CD4-positive, alpha-beta T cell treated with Interleukin-6 for 4 hours (primary cell): ENCODE measurements at regions not wholly inside any gene's neighbourhood (a gene's known extent, or its start where the extent isn't known, plus 50 kb on each side); places are given as distances from the start of the nearest gene placed in this dataset.
"Not testable (repeated sequence)": the region's sequence is repeated elsewhere in the genome, so short reads cannot be mapped to it uniquely, and the experiment has no call there.

Experiments used
- DNase-seq: peaks from one replicate; pipeline ENCODE4 v3.0.0-alpha.2; 2020; ENCODE audit warnings: mixed read lengths

GRCh38 chr4:55253948-55254593 is 92.0 kb upstream of the SRD5A3 start:
- DNase-seq, result no peak

DNA sequence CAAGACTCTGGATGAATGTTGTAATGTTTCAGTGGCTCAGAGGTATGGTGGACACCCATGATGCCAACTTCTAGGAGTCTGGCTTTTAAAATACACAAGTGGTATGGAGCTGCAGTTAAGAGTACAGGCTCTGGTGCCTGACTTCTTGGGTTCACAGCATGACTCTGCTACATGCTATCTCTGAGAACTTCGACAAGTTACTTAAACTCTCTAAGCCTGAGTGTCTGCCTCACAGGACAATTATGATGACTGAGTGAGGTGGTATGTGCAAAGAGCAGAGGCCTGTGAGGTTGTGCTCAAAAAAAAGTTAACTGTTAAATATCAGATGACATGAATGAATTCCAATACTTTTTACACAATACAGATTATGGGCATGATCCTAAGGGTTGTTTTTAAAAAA is 90.9 kb upstream of the SRD5A3 start:
- DNase-seq, result no peak

- no peak for DNase-seq
Observed at GRCh38 chr4:55256787-55257186, 89.3 kb upstream of the SRD5A3 start.

- DNase-seq, result no peak
Observed at GRCh38 chr4:55258152-55258865, 87.7 kb upstream of the SRD5A3 start.

DNA sequence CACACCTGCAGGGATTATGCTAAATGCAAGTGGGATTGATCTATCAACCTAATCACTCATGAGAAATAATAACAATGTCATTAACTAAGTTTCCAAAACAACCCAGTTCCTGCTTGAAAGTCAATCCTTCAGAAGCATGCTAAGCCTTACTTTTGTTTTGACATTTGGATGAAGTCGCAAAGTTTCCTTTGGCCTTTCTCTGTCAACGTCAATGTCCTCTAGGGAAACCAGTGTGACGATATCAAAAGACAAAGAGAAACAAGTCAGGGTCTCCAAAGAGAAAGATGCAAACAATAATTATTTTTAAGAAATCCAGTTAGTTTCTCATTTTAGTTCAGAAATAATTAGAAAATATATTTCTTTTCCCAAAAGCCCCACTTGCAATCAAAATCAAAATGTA is 86.7 kb upstream of the SRD5A3 start:
- no peak for DNase-seq

- no peak for DNase-seq
Observed at GRCh38 chr4:55269470-55269869, 76.6 kb upstream of the SRD5A3 start.

GRCh38 chr4:55269995-55270394 is 76.0 kb upstream of the SRD5A3 start:
- DNase-seq, result no peak

DNA sequence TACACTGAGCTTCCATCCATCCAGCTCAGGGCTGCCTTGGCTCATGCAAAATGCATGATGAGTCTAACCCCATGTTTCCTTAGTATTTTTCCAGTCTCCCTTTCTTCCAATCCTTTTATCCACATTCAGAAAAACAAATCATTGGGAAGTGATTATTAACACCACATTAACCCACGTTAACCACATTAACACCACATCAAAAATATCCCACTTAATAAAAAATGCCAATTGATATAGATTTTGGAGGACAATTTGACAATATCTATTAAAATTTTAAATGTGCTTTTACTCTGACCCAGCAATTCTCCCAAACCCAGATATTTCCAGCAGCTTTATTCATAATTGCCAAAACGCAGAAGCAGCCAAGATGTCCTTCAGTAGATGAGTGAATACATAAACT is 75.6 kb upstream of the SRD5A3 start:
- DNase-seq, result no peak

DNA sequence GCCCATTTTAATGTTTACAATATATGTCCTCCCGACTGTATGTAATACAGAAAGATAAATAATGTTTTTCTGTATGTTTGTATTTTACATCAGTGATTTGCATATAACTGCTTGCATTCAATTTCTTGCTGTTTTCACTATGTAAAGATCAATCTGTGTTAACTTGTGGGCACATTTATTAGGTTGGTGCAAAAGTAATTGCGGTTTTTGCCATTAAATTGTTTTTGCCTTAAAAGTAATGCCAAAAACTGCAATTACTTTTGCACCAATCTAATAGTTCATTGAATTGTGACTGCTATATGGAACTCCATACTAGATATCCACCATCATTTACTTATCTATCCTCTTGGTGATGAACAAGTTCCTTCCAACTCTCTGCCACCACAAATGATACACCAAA is 73.9 kb upstream of the SRD5A3 start:
- DNase-seq, result no peak

- DNase-seq, result no peak
Observed at GRCh38 chr4:55272589-55272988, 73.5 kb upstream of the SRD5A3 start.

DNA sequence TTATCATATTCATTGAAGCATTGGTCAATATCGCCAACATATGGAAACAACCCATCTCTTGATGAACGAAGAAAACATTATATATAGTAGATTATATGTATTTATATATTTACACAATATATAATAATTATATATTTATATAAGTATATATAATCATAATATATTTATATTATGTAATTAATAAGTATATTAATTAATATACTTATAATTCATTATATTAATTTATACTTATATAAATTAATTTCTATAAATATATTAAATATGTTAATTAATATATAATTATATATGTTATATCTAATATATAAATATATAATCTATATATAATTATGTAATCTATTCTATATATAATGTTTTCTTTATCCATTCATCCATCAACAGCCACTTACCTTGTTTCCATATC is 69.0 kb upstream of the SRD5A3 start:
- DNase-seq, result no peak

- no peak for DNase-seq
Observed at GRCh38 chr4:55278316-55278715, 67.7 kb upstream of the SRD5A3 start.

GRCh38 chr4:55280474-55280873 is 65.6 kb upstream of the SRD5A3 start:
- DNase-seq, result not testable (repeated sequence)

DNA sequence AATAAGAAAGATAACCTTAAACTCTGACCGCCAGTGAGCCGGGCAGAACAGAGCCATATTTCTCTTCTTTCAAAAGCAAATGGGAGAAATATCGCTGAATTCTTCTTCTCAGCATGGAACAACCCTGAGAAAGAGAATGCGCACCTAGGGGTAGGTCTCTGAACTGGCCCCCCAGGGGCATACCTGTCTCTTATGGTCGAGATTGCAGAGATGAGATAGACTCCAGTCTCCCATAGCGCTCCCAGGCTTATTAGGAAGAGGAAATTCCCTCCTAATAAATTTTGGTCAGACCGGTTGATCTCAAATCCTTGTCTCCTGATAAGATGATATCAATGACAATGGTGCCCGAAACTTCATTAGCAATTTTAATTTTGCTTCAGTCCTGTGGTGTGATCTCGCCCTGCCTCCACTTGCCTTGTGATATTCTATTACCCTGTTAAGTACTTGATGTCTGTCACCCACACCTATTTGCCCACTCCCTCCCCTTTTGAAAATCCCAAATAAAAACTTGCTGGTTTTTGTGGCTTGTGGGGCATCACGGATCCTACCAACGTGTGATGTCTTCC is 64.8 kb upstream of the SRD5A3 start:
- not testable (repeated sequence) for DNase-seq

DNA sequence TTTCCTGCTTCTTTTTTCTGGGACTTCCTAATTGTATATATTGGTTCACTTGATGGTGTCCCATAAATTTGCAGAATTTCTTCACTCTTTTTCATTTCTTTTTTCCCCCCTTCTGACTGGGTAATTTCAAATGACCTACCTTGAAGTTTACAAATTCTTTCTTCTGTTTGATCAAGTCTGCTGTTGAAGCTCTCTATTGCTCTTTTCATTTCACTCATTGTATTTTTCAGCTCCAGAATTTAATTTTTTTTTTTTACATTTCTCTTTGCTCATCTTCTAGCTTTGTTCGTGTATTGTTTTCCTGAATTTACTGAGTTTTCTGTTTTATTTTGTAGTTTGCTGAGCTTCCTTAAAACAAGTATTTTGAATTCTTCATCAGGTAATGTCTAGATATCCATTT is 61.7 kb upstream of the SRD5A3 start:
- no peak for DNase-seq

GRCh38 chr4:55291227-55291640 is 54.8 kb upstream of the SRD5A3 start:
- DNase-seq, result no peak

DNA sequence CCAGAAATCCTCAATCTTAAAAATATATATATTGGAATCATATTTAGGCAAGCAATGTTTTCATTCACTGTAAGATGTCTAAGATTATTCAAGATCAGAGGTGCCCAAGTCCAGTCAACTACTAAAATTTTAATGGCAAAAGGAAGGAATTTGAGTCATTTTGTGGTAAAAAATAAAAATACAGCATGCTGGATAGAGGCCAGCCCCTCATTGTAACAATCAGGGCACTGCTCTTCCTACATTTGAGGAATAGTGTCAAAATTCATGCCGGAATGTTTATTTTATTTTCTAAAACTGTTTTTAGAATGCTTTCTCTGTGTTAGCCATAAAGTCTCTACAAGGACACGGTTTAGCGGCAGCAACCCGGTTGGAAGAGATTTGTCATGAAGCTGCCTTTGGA is 49.9 kb upstream of the SRD5A3 start:
- no peak for DNase-seq
